IMR-90 (cell line): ENCODE measurements at regions not wholly inside any gene's neighbourhood (a gene's known extent, or its start where the extent isn't known, plus 50 kb on each side); places are given as distances from the start of the nearest gene placed in this dataset.

Source experiments
- ATAC-seq: fragments of 200-7000 bp; cut with Tn5 transposase; 2 replicates; pipeline ENCODE4 v1.9.1; 2020; ENCODE audit warnings: low read depth, mild to moderate bottlenecking, moderate library complexity
- BruUV-seq: library from RNA; stranded (reverse); fragments of 400-500 nt; replicated peaks from 2 replicates; lab custom pipeline; 2021; lab: Mats Ljungman, UMichigan
- CTCF ChIA-PET: fragments of 300-600 bp; formaldehyde crosslinking; extraction: SDS; loops from one replicate; lab custom pipeline; 2021; ENCODE audit warnings: antibody characterized with exemption; lab: Yijun Ruan, JAX
- POLR2A ChIA-PET: fragments of 300-600 bp; sonication (Branson Sonifier 250); formaldehyde crosslinking; loops from one replicate; lab custom pipeline; 2022; ENCODE audit warnings: antibody characterized with exemption; ENCODE audit not compliant: unreplicated experiment; lab: Charles Lee
- DNase-seq: peaks from one replicate; pipeline ENCODE4 v3.0.0; 2013
- H2AFZ ChIP-seq: replicated peaks from 2 replicates; pipeline ENCODE3; 2013; ENCODE audit warnings: low read length, mild to moderate bottlenecking; ENCODE audit not compliant: poor library complexity
- H2AK5ac ChIP-seq: 2 replicates; pipeline ENCODE4 v1.6.1; 2013; ENCODE audit warnings: low read depth, low read length, inconsistent platforms
- H2AK9ac ChIP-seq: replicated peaks from 2 replicates; pipeline ENCODE3; 2013; ENCODE audit warnings: mild to moderate bottlenecking, low read depth, low read length, moderate library complexity; ENCODE audit not compliant: poor library complexity
- H2BK120ac ChIP-seq: 2 replicates; pipeline ENCODE4 v1.6.1; 2013; ENCODE audit warnings: low read depth, low read length, inconsistent platforms
- H2BK15ac ChIP-seq: 3 replicates; pipeline ENCODE4 v1.6.1; 2013; ENCODE audit warnings: low read depth, low read length, inconsistent platforms
- H2BK20ac ChIP-seq: 2 replicates; pipeline ENCODE4 v1.6.1; 2013; ENCODE audit warnings: low read depth, mild to moderate bottlenecking, inconsistent platforms, low read length, moderate library complexity
- H2BK5ac ChIP-seq: 2 replicates; pipeline ENCODE4 v1.6.1; 2013; ENCODE audit warnings: mild to moderate bottlenecking, low read depth, low read length, inconsistent platforms; ENCODE audit not compliant: poor library complexity, severe bottlenecking
- H3K14ac ChIP-seq: replicated peaks from 2 replicates; pipeline ENCODE4 v1.6.1; 2013; ENCODE audit warnings: low read depth, low read length, inconsistent platforms
- H3K18ac ChIP-seq: 2 replicates; pipeline ENCODE4 v1.6.1; 2013; ENCODE audit warnings: low read depth, low read length, control low read depth
- H3K23ac ChIP-seq: 2 replicates; pipeline ENCODE4 v1.6.1; 2013; ENCODE audit warnings: low read depth, low read length, inconsistent platforms
- H3K27ac ChIP-seq: 2 replicates; pipeline ENCODE4 v1.5.1; 2013; ENCODE audit warnings: mild to moderate bottlenecking, control low read depth, low read length; ENCODE audit not compliant: insufficient read depth
- H3K27me3 ChIP-seq: 2 replicates; pipeline ENCODE4 v1.6.1; 2013; ENCODE audit warnings: low read length; ENCODE audit not compliant: control insufficient read depth, insufficient read depth
- H3K36me3 ChIP-seq: 2 replicates; pipeline ENCODE4 v1.6.1; 2013; ENCODE audit warnings: low read length, mixed read lengths; ENCODE audit not compliant: control insufficient read depth, insufficient read depth
- H3K4ac ChIP-seq: 2 replicates; pipeline ENCODE4 v1.6.1; 2013; ENCODE audit warnings: low read depth, low read length, inconsistent platforms
- H3K4me1 ChIP-seq: 2 replicates; pipeline ENCODE4 v1.6.1; 2013; ENCODE audit warnings: low read length, mixed read lengths; ENCODE audit not compliant: control insufficient read depth, insufficient read depth
- H3K4me2 ChIP-seq: 2 replicates; pipeline ENCODE4 v1.6.1; 2013; ENCODE audit warnings: low read depth, mild to moderate bottlenecking, control low read depth, low read length, moderate library complexity
- H3K4me3 ChIP-seq: 2 replicates; pipeline ENCODE4 v1.5.1; 2013; ENCODE audit warnings: low read depth, mild to moderate bottlenecking, control low read depth, low read length, moderate library complexity; ENCODE audit not compliant: insufficient read depth
- H3K56ac ChIP-seq: 2 replicates; pipeline ENCODE4 v1.6.1; 2013; ENCODE audit warnings: low read length, inconsistent platforms; ENCODE audit not compliant: insufficient read depth; ENCODE audit errors: extremely low read depth
- H3K79me1 ChIP-seq, 2 experiments: 2 replicates each; pipeline ENCODE4 v1.6.1; 2013; ENCODE audit warnings: low read length in 2 of 2, inconsistent platforms in 1 of 2, low read depth in 1 of 2
- H3K9ac ChIP-seq: 2 replicates; pipeline ENCODE4 v1.6.1; 2013; ENCODE audit warnings: low read depth, low read length, control low read depth
- H3K9me1 ChIP-seq: 2 replicates; pipeline ENCODE4 v1.6.1; 2013; ENCODE audit warnings: low read length, inconsistent platforms; ENCODE audit not compliant: insufficient read depth
- H3K9me3 ChIP-seq: 2 replicates; pipeline ENCODE4 v1.6.1; 2013; ENCODE audit warnings: low read length; ENCODE audit not compliant: control insufficient read depth, insufficient read depth
- H4K20me1 ChIP-seq: 2 replicates; pipeline ENCODE4 v1.6.1; 2013; ENCODE audit warnings: low read length, inconsistent platforms; ENCODE audit not compliant: insufficient read depth
- H4K5ac ChIP-seq: 2 replicates; pipeline ENCODE4 v1.6.1; 2013; ENCODE audit warnings: mild to moderate bottlenecking, low read depth, low read length, control low read depth
- H4K8ac ChIP-seq, 2 experiments: 2 replicates each; pipeline ENCODE4 v1.6.1; 2013; ENCODE audit warnings: low read depth in 2 of 2, low read length in 2 of 2, control low read depth in 1 of 2, inconsistent platforms in 1 of 2
- H4K91ac ChIP-seq: 2 replicates; pipeline ENCODE4 v1.6.1; 2013; ENCODE audit warnings: low read depth, low read length, inconsistent platforms; ENCODE audit not compliant: insufficient read depth
- RCOR1 ChIP-seq: IDR thresholded peaks from 2 replicates; pipeline ENCODE4 v1.6.1; 2012; ENCODE audit warnings: mild to moderate bottlenecking, low read length, improper control_type of control experiment; ENCODE audit not compliant: insufficient replicate concordance
- RFX5 ChIP-seq: IDR thresholded peaks from 2 replicates; pipeline ENCODE4 v1.8.0; 2012; ENCODE audit warnings: low read depth, mild to moderate bottlenecking, low read length, moderate library complexity
- WGBS, 2 experiments: methylation state at CpG; one replicate each; pipeline versions ENCODE4 v1.1.5 to v1.1.7; 2013; ENCODE audit warnings: missing lambda C conversion rate in 2 of 2; ENCODE audit not compliant: insufficient read length in 1 of 2; ENCODE audit errors: extremely low coverage in 2 of 2; 5-methylcytosine and 5-hydroxymethylcytosine counted together
- dilution Hi-C: fragments of 300-500 bp; cut with HindIII; formaldehyde crosslinking; loops from one replicate; pipeline ENCODE4 v1.14.3; 2018; ENCODE audit warnings: low sequenced_read_pairs; ENCODE audit not compliant: unreplicated experiment
- in situ Hi-C: fragments of 300-500 bp; cut with MboI; formaldehyde crosslinking; loops from 3 replicates; pipeline ENCODE4 v1.14.3; 2019; ENCODE audit warnings: low sequenced_read_pairs, inconsistent platforms, mixed read lengths
- intact Hi-C: fragments of 100-400 bp; cut with micrococcal nuclease; formaldehyde crosslinking; loops from 2 replicates; pipeline ENCODE4 v1.10.0; 2022

GRCh38 chr9:90129446-90129845, 513.2 kb downstream of the DIRAS2 start:
- no peak overlapping the region for H3K56ac ChIP-seq
- no peak overlapping the region for H3K23ac ChIP-seq
- intact Hi-C loops (no loop called here), in situ Hi-C loops (no loop called here), dilution Hi-C loops (no loop called here)
- H4K5ac ChIP-seq: no peak overlapping the region
- no peak overlapping the region for H3K4ac ChIP-seq
- H4K8ac ChIP-seq: no peak overlapping the region
- H3K79me1 ChIP-seq: no peaks in the 10 kb centered on the region
- no peak overlapping the region for H2AK9ac ChIP-seq
- H3K4me2 ChIP-seq: no peak overlapping the region
- H4K91ac ChIP-seq: no peak overlapping the region
- H3K27ac ChIP-seq: no peak overlapping the region
- no peaks in the 10 kb centered on the region for H3K27me3 ChIP-seq
- CTCF ChIA-PET: no interaction called here
- POLR2A ChIA-PET: no interaction called here
- ATAC-seq (no peak), DNase-seq (no peak)
- H2BK120ac ChIP-seq: no peak overlapping the region
- H2BK20ac ChIP-seq: no peak overlapping the region
- no peak overlapping the region for H3K14ac ChIP-seq
- no peaks in the 10 kb centered on the region for H3K9me3 ChIP-seq
- no peak overlapping the region for H2BK15ac ChIP-seq
- H2AK5ac ChIP-seq: no peak overlapping the region
- BruUV-seq: no TSS peak
- H3K4me3 ChIP-seq: no peak overlapping the region
- no peak overlapping the region for H3K18ac ChIP-seq
- WGBS, 2 experiments: 54% methylated on average over 2 of the region's 4 CpGs; no CpG with 5 or more reads in 1 of the 2 experiments
- no peaks in the 10 kb centered on the region for H3K9me1 ChIP-seq
- H3K4me1 ChIP-seq: no peaks in the 10 kb centered on the region
- no peak overlapping the region for H2AFZ ChIP-seq
- TF ChIP-seq RFX5 (no peak), RCOR1 (no peak)
- H3K36me3 ChIP-seq: no peaks in the 10 kb centered on the region
- H2BK5ac ChIP-seq: no peak overlapping the region
- H3K9ac ChIP-seq: no peak overlapping the region
- H4K20me1 ChIP-seq: no peaks in the 10 kb centered on the region
